ENCODE measurements at regions not wholly inside any gene's neighbourhood (a gene's known extent, or its start where the extent isn't known, plus 50 kb on each side); places are given as distances from the start of the nearest gene placed in this dataset.

DNA sequence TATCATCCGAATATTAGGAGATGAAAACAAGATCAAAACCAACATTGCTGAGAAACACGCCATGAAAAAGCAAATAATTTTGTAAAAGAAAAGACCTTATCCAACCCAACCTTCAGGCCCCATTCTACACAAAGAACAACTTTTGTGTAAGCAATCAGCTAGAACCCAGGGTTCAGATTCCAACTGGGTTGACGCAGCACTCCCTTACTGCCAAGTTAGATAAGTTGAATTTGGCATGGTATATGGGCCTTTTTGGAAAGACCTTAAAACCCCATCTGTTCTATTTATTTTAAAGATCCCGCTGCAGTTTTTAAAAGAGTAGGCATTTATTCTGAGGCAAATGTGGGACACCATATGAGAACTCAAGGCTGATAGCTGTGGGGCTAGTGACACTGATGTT, 2033.8 kb upstream of the WWC1 start:
- no peak overlapping the region for H3K4me3 Mint-ChIP-seq
- TF ChIP-seq, protein P1, sequence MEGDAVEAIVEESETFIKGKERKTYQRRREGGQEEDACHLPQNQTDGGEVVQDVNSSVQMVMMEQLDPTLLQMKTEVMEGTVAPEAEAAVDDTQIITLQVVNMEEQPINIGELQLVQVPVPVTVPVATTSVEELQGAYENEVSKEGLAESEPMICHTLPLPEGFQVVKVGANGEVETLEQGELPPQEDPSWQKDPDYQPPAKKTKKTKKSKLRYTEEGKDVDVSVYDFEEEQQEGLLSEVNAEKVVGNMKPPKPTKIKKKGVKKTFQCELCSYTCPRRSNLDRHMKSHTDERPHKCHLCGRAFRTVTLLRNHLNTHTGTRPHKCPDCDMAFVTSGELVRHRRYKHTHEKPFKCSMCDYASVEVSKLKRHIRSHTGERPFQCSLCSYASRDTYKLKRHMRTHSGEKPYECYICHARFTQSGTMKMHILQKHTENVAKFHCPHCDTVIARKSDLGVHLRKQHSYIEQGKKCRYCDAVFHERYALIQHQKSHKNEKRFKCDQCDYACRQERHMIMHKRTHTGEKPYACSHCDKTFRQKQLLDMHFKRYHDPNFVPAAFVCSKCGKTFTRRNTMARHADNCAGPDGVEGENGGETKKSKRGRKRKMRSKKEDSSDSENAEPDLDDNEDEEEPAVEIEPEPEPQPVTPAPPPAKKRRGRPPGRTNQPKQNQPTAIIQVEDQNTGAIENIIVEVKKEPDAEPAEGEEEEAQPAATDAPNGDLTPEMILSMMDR (IDR thresholded peaks at IDR 0.05), result no peak
- Histone ChIP-seq H3K4me3 (ENCODE audit: low read length) (no peak overlapping the region), H3K27me3 (ENCODE audit: control insufficient read depth, insufficient read depth, low read length) (no peaks in the 10 kb centered on the region), H3K27ac (ENCODE audit: low read length) (no peak overlapping the region), H3K4me1 (ENCODE audit: control insufficient read depth, insufficient read depth, low read length) (no peaks in the 10 kb centered on the region), H3K36me3 (ENCODE audit: control insufficient read depth, insufficient read depth, low read length) (no peaks in the 10 kb centered on the region), H3K9me3 (ENCODE audit: control insufficient read depth, insufficient read depth, low read length) (peaks cover 5% of the 10 kb centered on the region)
- intact Hi-C loops (cut with micrococcal nuclease), result no loop called here
- peaks cover 5 to 26% of the 10 kb centered on the region in 2 donors for H3K9me3 Mint-ChIP-seq
- ATAC-seq (no peak), DNase-seq (no peak)
- H3K36me3 Mint-ChIP-seq, result no peaks in the 10 kb centered on the region
- 100% methylated on average over 1 of the region's 4 CpGs for WGBS (ENCODE audit: insufficient coverage)
- H3K4me1 Mint-ChIP-seq, result no peaks in the 10 kb centered on the region
- no peak overlapping the region for H3K27ac Mint-ChIP-seq
- H3K27me3 Mint-ChIP-seq (ENCODE audit: low read depth in 2 of 2), result no peaks in the 10 kb centered on the region

DNA sequence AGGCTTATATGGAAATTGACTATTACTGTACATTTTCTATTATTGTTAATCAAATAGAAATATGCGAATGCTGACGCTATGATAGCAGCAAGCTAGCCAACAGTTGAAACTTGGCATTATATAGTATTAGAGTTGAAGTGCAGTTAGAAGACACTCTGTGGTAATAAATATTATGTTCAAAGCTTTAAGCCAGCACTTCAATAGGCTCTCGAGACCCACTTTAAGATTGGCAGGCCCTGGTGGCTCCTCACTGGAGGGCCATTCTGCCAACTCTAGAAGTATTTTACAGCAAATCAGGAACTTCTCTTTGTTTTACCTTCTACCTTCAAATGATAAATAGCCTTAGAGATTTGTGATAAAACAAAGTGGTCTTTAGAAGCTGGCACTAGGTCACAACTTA, 2029.0 kb upstream of the WWC1 start:
- Histone ChIP-seq H3K27me3 (ENCODE audit: control insufficient read depth, insufficient read depth, low read length) (no peaks in the 10 kb centered on the region), H3K4me1 (ENCODE audit: control insufficient read depth, insufficient read depth, low read length) (no peaks in the 10 kb centered on the region), H3K27ac (ENCODE audit: low read length) (no peak overlapping the region), H3K4me3 (ENCODE audit: low read length) (no peak overlapping the region), H3K9me3 (ENCODE audit: control insufficient read depth, insufficient read depth, low read length) (peaks cover 2% of the 10 kb centered on the region), H3K36me3 (ENCODE audit: control insufficient read depth, insufficient read depth, low read length) (no peaks in the 10 kb centered on the region)
- Mint-ChIP-seq H3K4me1 (no peaks in the 10 kb centered on the region), H3K4me3 (no peak overlapping the region), H3K27ac (no peak overlapping the region), H3K36me3 (peaks cover 16% of the 10 kb centered on the region), H3K27me3 (ENCODE audit: low read depth in 2 of 2) (no peaks in the 10 kb centered on the region), H3K9me3 (peaks cover 16 to 43% of the 10 kb centered on the region in 2 donors)
- 92% methylated on average over 3 of the region's 3 CpGs for WGBS (ENCODE audit: insufficient coverage)
- intact Hi-C loops (cut with micrococcal nuclease), result no loop called here
- no peak for ATAC-seq
- TF ChIP-seq, protein P1 (IDR thresholded peaks at IDR 0.05), result no peak
- DNase-seq, result no peak

DNA sequence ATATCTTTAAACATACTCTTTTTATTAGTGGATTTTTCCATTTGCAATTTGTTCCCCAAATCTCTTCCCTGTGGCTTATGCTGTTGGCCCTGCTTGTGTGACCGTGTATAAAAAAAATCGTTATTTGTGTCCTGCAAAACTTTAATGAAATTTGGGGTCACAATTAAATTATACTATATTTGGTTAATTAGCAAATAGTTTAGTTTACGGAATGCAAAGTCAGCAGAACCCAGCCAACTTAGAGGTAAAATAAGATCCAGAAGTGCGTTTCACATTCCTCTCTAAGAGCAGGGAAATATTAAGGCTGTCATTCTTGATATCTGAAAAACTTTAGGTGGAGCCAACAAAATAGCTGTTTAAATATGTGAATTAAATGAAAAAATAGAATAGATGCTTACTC, 2023.5 kb upstream of the WWC1 start:
- H3K4me1 ChIP-seq (ENCODE audit: control insufficient read depth, insufficient read depth, low read length), result no peaks in the 10 kb centered on the region
- no peaks in the 10 kb centered on the region for H3K27me3 Mint-ChIP-seq (ENCODE audit: low read depth in 2 of 2)
- H3K4me1 Mint-ChIP-seq, result no peaks in the 10 kb centered on the region
- H3K27ac Mint-ChIP-seq, result no peak overlapping the region
- no peaks in the 10 kb centered on the region for H3K27me3 ChIP-seq (ENCODE audit: control insufficient read depth, insufficient read depth, low read length)
- no peak overlapping the region for H3K4me3 Mint-ChIP-seq
- intact Hi-C loops (cut with micrococcal nuclease), result no loop called here
- peaks cover 16% of the 10 kb centered on the region for H3K36me3 Mint-ChIP-seq
- no peak overlapping the region for H3K27ac ChIP-seq (ENCODE audit: low read length)
- peaks cover 15 to 40% of the 10 kb centered on the region in 2 donors for H3K9me3 Mint-ChIP-seq
- no peak overlapping the region for H3K4me3 ChIP-seq (ENCODE audit: low read length)
- H3K9me3 ChIP-seq (ENCODE audit: control insufficient read depth, insufficient read depth, low read length), result no peaks in the 10 kb centered on the region
- TF ChIP-seq, protein P1 (IDR thresholded peaks at IDR 0.05), result no peak
- 83% methylated on average over 2 of the region's 4 CpGs for WGBS (ENCODE audit: insufficient coverage)
- H3K36me3 ChIP-seq (ENCODE audit: control insufficient read depth, insufficient read depth, low read length), result no peaks in the 10 kb centered on the region
- ATAC-seq (no peak), DNase-seq (no peak)

DNA sequence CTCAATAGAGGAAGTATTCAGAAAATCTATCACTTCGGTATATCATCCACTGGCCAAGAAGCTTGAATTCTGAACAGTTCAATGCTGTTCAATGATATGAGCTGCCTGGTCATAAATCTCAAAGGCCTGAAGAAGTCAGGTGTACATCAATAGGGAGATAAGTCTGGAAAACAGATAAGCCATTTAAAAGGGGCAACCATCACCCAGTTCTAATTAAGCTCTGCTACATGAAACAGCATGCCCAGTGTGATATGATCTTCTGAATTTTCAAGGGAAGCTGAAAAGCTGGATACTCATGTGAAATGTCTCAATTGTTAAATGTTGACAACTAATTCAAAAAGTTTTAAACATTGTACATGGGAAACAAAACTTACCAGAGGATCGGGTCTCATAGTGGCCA, 2020.7 kb upstream of the WWC1 start:
- no peaks in the 10 kb centered on the region for H3K36me3 Mint-ChIP-seq
- Histone ChIP-seq H3K27me3 (ENCODE audit: control insufficient read depth, insufficient read depth, low read length) (no peaks in the 10 kb centered on the region), H3K36me3 (ENCODE audit: control insufficient read depth, insufficient read depth, low read length) (no peaks in the 10 kb centered on the region), H3K4me1 (ENCODE audit: control insufficient read depth, insufficient read depth, low read length) (no peaks in the 10 kb centered on the region), H3K9me3 (ENCODE audit: control insufficient read depth, insufficient read depth, low read length) (no peaks in the 10 kb centered on the region), H3K27ac (ENCODE audit: low read length) (no peak overlapping the region), H3K4me3 (ENCODE audit: low read length) (no peak overlapping the region)
- no peak for DNase-seq
- H3K27me3 Mint-ChIP-seq (ENCODE audit: low read depth in 2 of 2), result no peaks in the 10 kb centered on the region
- no peak for ATAC-seq
- no peaks in the 10 kb centered on the region for H3K4me1 Mint-ChIP-seq
- intact Hi-C loops (cut with micrococcal nuclease), result no loop called here
- H3K27ac Mint-ChIP-seq, result no peak overlapping the region
- 91% methylated on average over 2 of the region's 2 CpGs for WGBS (ENCODE audit: insufficient coverage)
- H3K4me3 Mint-ChIP-seq, result no peak overlapping the region
- H3K9me3 Mint-ChIP-seq, result peaks cover 12 to 19% of the 10 kb centered on the region in 2 donors
- TF ChIP-seq, protein P1 (IDR thresholded peaks at IDR 0.05), result no peak

Measured in natural killer cell (primary cell).